ENCODE measurements at regions not wholly inside any gene's neighbourhood (a gene's known extent, or its start where the extent isn't known, plus 50 kb on each side); places are given as distances from the start of the nearest gene placed in this dataset.

DNA sequence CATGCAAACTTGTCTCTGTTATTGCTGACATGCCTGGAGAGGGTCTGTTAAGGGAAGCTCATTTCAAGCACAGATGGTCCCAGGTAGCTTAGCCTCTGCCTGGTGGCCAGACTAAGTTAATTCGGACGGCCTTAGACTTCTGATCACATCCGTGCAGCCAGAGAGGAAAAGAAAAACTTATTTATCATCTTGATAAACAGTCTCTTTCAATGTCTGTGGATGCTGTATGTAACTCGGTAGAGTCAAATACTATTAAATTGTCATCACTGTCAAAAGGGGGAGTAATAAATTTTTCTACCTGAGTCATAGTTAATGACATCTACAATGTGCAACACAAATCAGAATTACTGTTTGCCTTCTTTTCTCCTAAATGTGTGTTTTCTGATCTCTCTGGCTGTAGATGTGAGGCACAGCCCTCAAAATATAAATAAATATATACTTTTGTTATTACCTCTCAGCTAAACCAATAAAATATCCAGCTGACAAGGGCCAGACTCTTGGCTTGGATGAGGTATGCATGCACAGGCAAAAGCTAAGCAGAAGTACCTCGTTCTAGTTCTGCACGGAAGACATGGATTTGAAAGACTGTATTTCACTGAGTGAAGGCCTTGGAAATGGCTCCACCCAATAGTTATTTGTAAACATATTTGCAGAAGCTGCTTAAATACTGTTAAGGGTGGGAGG is 530.0 kb downstream of the TAFA4 start:
- TF ChIP-seq, protein P1, sequence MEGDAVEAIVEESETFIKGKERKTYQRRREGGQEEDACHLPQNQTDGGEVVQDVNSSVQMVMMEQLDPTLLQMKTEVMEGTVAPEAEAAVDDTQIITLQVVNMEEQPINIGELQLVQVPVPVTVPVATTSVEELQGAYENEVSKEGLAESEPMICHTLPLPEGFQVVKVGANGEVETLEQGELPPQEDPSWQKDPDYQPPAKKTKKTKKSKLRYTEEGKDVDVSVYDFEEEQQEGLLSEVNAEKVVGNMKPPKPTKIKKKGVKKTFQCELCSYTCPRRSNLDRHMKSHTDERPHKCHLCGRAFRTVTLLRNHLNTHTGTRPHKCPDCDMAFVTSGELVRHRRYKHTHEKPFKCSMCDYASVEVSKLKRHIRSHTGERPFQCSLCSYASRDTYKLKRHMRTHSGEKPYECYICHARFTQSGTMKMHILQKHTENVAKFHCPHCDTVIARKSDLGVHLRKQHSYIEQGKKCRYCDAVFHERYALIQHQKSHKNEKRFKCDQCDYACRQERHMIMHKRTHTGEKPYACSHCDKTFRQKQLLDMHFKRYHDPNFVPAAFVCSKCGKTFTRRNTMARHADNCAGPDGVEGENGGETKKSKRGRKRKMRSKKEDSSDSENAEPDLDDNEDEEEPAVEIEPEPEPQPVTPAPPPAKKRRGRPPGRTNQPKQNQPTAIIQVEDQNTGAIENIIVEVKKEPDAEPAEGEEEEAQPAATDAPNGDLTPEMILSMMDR (IDR thresholded peaks at IDR 0.05): no peak
- no peak for TF ChIP-seq POLR2AphosphoS5 (IDR thresholded peaks at IDR 0.05; ENCODE audit: insufficient read depth in 1 of 2, low read depth in 1 of 2)
- no peak for TF ChIP-seq POLR2A (IDR thresholded peaks at IDR 0.05)

Measured in vagina (tissue), 2 donors.